ENCODE measurements at regions not wholly inside any gene's neighbourhood (a gene's known extent, or its start where the extent isn't known, plus 50 kb on each side); places are given as distances from the start of the nearest gene placed in this dataset.

DNA sequence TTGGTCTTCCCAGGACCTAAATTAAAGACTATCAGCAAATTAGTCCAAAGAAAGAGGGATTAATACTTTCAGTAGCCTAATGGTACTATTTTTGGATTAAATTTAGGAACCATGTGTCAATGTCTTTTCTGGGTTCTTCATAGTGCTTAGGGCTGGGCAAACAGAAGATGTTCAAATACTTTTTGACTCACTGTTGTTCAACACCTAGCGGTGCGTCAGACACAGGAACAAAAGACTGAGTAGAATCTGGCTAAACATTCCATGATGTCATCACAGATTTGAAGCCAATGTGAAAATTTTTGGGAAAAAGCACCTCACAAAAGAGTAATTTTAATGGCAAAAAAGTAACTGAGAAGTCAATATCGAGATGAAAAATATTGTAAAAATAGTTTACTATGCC, 544.4 kb downstream of the EFNA5 start:
- no peak for TF ChIP-seq EP300 (IDR thresholded peaks at IDR 0.05)
- TF ChIP-seq, protein P1, sequence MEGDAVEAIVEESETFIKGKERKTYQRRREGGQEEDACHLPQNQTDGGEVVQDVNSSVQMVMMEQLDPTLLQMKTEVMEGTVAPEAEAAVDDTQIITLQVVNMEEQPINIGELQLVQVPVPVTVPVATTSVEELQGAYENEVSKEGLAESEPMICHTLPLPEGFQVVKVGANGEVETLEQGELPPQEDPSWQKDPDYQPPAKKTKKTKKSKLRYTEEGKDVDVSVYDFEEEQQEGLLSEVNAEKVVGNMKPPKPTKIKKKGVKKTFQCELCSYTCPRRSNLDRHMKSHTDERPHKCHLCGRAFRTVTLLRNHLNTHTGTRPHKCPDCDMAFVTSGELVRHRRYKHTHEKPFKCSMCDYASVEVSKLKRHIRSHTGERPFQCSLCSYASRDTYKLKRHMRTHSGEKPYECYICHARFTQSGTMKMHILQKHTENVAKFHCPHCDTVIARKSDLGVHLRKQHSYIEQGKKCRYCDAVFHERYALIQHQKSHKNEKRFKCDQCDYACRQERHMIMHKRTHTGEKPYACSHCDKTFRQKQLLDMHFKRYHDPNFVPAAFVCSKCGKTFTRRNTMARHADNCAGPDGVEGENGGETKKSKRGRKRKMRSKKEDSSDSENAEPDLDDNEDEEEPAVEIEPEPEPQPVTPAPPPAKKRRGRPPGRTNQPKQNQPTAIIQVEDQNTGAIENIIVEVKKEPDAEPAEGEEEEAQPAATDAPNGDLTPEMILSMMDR (IDR thresholded peaks at IDR 0.05) = no peak
- TF ChIP-seq POLR2A (IDR thresholded peaks at IDR 0.05) = no peak

All from stomach (tissue), 4 donors.